ENCODE measurements at regions not wholly inside any gene's neighbourhood (a gene's known extent, or its start where the extent isn't known, plus 50 kb on each side); places are given as distances from the start of the nearest gene placed in this dataset.
A peak's percentile ranks its signal among the peaks of the same experiment; 100 is the strongest.
"Not testable (repeated sequence)": the region's sequence is repeated elsewhere in the genome, so short reads cannot be mapped to it uniquely, and the experiment has no call there.

GRCh38 chr7:128608678-128609421 is 63.2 kb upstream of the GARIN1A start:
- TF ChIP-seq CTCF (IDR thresholded peaks at IDR 0.05): peak; percentile 71
- TF ChIP-seq EZH2 (IDR thresholded peaks at IDR 0.05; ENCODE audit: borderline replicate concordance, insufficient read depth, low read depth, low read length, poor library complexity, severe bottlenecking): not testable (repeated sequence)
